Tibial nerve (tissue), 4 donors: ENCODE measurements at regions not wholly inside any gene's neighbourhood (a gene's known extent, or its start where the extent isn't known, plus 50 kb on each side); places are given as distances from the start of the nearest gene placed in this dataset.

Source experiments
- DNase-seq, 2 donors: peaks; one replicate each; pipeline ENCODE4 v3.0.0-alpha.2; 2019; ENCODE audit warnings: low spot score in 2 of 2
- H3K27ac ChIP-seq, 4 donors: fragments of 200-600 bp; sonication (generic) in 3 of 4; one replicate each; pipeline ENCODE4 v1.5.1; 2017 to 2019; ENCODE audit warnings: mild to moderate bottlenecking in 1 of 4
- H3K27me3 ChIP-seq, 2 donors: fragments of 200-600 bp; sonication (generic) in 1 of 2; one replicate each; pipeline versions ENCODE4 v1.5.1 to v1.6.0; 2017 to 2019
- H3K36me3 ChIP-seq, 3 donors: fragments of 200-600 bp; sonication (generic); one replicate each; pipeline ENCODE4 v1.5.1; 2018 to 2019
- H3K4me1 ChIP-seq, 4 donors: fragments of 200-600 bp; sonication (generic) in 3 of 4; one replicate each; pipeline ENCODE4 v1.5.1; 2017 to 2019
- H3K4me3 ChIP-seq, 4 donors: fragments of 200-600 bp; sonication (generic) in 3 of 4; one replicate each; pipeline ENCODE4 v1.5.1; 2017 to 2019; ENCODE audit warnings: mild to moderate bottlenecking in 1 of 4, moderate library complexity in 1 of 4
- H3K9me3 ChIP-seq, 4 donors: fragments of 200-600 bp; sonication (generic) in 3 of 4; one replicate each; pipeline ENCODE4 v1.5.1; 2017 to 2019
- CTCF ChIP-seq, 5 experiments: fragments of 200-600 bp in 3 of 5; fragments of 450-650 bp in 2 of 5; sonication (generic) in 3 of 5; IDR thresholded peaks; one replicate each; pipeline ENCODE4 v1.5.1; 2016 to 2019; ENCODE audit warnings: antibody characterized with exemption in 5 of 5, mild to moderate bottlenecking in 3 of 5, moderate library complexity in 2 of 5
- EP300 ChIP-seq, 2 donors: sonication (generic); formaldehyde crosslinking; IDR thresholded peaks; one replicate each; pipeline ENCODE4 v1.6.1; 2017; ENCODE audit warnings: antibody characterized with exemption in 2 of 2, mild to moderate bottlenecking in 1 of 2
- POLR2A ChIP-seq, 2 donors: fragments of 450-650 bp; IDR thresholded peaks; one replicate each; pipeline ENCODE4 v1.6.1; 2017; ENCODE audit warnings: antibody characterized with exemption in 2 of 2, mild to moderate bottlenecking in 2 of 2, moderate library complexity in 2 of 2
- WGBS, 2 donors: methylation state at CpG; one replicate each; pipeline ENCODE4 v1.1.5; 2018; 5-methylcytosine and 5-hydroxymethylcytosine counted together

DNA sequence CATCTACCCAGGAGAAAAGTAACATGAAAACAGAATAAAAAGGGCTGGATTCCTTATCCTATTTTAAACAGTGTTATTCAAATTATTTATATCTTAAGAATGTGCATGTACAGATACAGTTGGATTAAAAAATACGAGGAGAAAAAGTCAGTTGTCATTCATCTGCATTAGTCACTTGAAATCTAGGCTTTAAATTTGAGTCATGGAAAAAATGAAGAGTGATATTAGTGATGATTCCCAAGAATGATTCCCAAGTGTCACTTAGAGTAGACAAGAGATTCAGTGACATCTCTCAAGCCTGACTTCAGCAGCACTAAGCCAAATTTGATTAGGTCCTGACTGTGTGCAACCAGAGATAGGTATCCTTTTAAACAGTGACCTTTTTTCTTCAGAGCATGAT lies 394.2 kb downstream of the IRS1 start:
- H3K9me3 ChIP-seq, result no peaks in the 10 kb centered on the region
- H3K36me3 ChIP-seq, result no peaks in the 10 kb centered on the region
- 40 to 55% methylated on average over 1 of the region's 1 CpG for WGBS, 2 donors
- no peak for DNase-seq
- H3K27me3 ChIP-seq, result no peaks in the 10 kb centered on the region
- TF ChIP-seq POLR2A (IDR thresholded peaks at IDR 0.05) (no peak), EP300 (IDR thresholded peaks at IDR 0.05) (no peak), CTCF (IDR thresholded peaks at IDR 0.05) (no peak)
- H3K4me3 ChIP-seq, result no peak overlapping the region
- peaks cover 0 to 7% (median 0%) of the 10 kb centered on the region in 4 donors for H3K4me1 ChIP-seq
- no peak overlapping the region for H3K27ac ChIP-seq

- Histone ChIP-seq H3K4me1 (peaks cover 0 to 8% (median 0%) of the 10 kb centered on the region in 4 donors), H3K9me3 (no peaks in the 10 kb centered on the region), H3K36me3 (no peaks in the 10 kb centered on the region), H3K27ac (no peak overlapping the region), H3K4me3 (no peak overlapping the region), H3K27me3 (no peaks in the 10 kb centered on the region)
- no peak for TF ChIP-seq POLR2A (IDR thresholded peaks at IDR 0.05)
- TF ChIP-seq CTCF (IDR thresholded peaks at IDR 0.05), result no peak
- no peak for TF ChIP-seq EP300 (IDR thresholded peaks at IDR 0.05)
- no peak for DNase-seq
- WGBS, 2 donors, result 56 to 60% methylated on average over 2 of the region's 2 CpGs
These were observed 396.3 kb downstream of the IRS1 start for GRCh38 chr2:226403369-226403768.

DNA sequence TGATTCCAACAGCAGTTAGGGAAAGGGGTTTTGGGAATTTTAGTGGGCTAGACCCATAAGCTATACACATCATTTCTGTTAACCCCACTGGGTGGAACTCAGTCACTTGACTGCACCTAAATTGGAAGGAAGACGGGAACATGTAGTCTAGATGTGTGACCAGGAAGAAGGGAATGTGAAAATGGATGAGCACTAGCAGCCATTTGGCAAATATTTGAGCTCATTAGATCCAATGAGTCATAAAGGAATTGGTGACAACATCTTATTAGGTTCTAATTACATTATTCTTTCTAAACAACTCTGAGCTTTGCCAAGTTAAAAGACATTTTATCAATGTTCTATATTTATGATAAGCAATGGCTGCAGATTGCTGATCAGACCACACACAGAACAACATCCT lies 400.6 kb downstream of the IRS1 start:
- no peaks in the 10 kb centered on the region for H3K36me3 ChIP-seq
- TF ChIP-seq CTCF (IDR thresholded peaks at IDR 0.05) (no peak), EP300 (IDR thresholded peaks at IDR 0.05) (no peak), POLR2A (IDR thresholded peaks at IDR 0.05) (no peak)
- no peaks in the 10 kb centered on the region for H3K9me3 ChIP-seq
- H3K27me3 ChIP-seq, result no peaks in the 10 kb centered on the region
- H3K4me1 ChIP-seq, result peaks cover 0 to 11% (median 0%) of the 10 kb centered on the region in 4 donors
- DNase-seq, result no peak
- WGBS, 2 donors, result 88 to 100% methylated on average over 1 of the region's 1 CpG
- no peak overlapping the region for H3K27ac ChIP-seq
- no peak overlapping the region for H3K4me3 ChIP-seq

DNA sequence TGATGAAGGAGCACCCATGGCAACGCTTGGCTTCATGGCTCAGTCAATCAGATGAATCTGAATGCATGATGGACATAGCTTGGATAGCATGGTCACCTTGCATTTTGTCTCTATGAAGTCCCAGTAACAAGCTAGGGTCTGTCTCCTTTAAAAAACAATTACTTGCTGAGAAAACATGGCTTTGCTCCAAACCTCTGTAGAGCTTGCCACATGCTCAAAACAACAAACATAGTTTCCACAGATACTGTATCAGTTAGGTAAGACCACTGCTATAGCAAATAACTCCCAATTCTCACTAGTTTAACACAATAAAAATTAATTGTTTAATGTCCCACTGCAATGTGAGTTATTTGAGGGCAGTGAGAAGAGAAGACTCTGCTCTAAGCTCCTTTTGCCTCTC lies 401.0 kb downstream of the IRS1 start:
- no peak for DNase-seq
- no peak for TF ChIP-seq CTCF (IDR thresholded peaks at IDR 0.05)
- no peak for TF ChIP-seq EP300 (IDR thresholded peaks at IDR 0.05)
- TF ChIP-seq POLR2A (IDR thresholded peaks at IDR 0.05), result no peak
- H3K36me3 ChIP-seq, result no peaks in the 10 kb centered on the region
- no peaks in the 10 kb centered on the region for H3K9me3 ChIP-seq
- peaks cover 0 to 9% (median 0%) of the 10 kb centered on the region in 4 donors for H3K4me1 ChIP-seq
- H3K27ac ChIP-seq, result no peak overlapping the region
- H3K4me3 ChIP-seq, result no peak overlapping the region
- no peaks in the 10 kb centered on the region for H3K27me3 ChIP-seq
- WGBS, 2 donors, result 100% methylated on average over 1 of the region's 1 CpG

DNA sequence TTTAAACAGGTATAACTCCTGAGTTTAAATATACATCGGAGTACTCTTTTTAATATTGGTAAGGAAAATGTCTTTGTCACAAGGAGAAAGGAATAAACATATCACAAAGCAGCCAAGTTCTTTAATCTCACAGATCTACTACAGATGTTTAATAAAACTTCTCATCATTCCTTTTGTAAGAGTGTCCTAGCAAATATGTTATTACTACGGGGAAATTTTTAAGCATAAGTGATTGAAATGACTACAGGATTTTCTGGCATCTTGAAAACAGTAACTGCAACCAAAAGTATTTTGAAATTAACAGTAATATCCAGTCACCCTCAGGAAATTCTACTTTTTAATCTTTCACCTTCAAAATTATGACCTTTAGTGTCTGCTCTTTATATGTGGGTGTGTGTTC lies 403.1 kb downstream of the IRS1 start:
- no peak overlapping the region for H3K27ac ChIP-seq
- 74 to 78% methylated on average over 2 of the region's 2 CpGs for WGBS, 2 donors
- DNase-seq, result no peak
- no peak for TF ChIP-seq EP300 (IDR thresholded peaks at IDR 0.05)
- no peak for TF ChIP-seq CTCF (IDR thresholded peaks at IDR 0.05)
- no peak for TF ChIP-seq POLR2A (IDR thresholded peaks at IDR 0.05)
- H3K36me3 ChIP-seq, result no peaks in the 10 kb centered on the region
- peaks cover 0 to 4% (median 0%) of the 10 kb centered on the region in 4 donors for H3K4me1 ChIP-seq
- H3K4me3 ChIP-seq, result no peak overlapping the region
- peaks cover 0 to 5% (median 0%) of the 10 kb centered on the region in 4 donors for H3K9me3 ChIP-seq
- no peaks in the 10 kb centered on the region for H3K27me3 ChIP-seq
